ENCODE measurements at regions not wholly inside any gene's neighbourhood (a gene's known extent, or its start where the extent isn't known, plus 50 kb on each side); places are given as distances from the start of the nearest gene placed in this dataset.

GRCh38 chr1:45272913-45273371 lies 53.8 kb upstream of the HPDL start:
- ChIA-PET CTCF (no interaction called here), POLR2A (ENCODE audit: low non-redundant PET) (no interaction called here)
- TF ChIP-seq CTCF (conservative IDR thresholded peaks at IDR 0.05; ENCODE audit: low read depth): no peak
- no peak overlapping the region for H3K27ac ChIP-seq
- peak; percentile 16 for DNase-seq (ENCODE audit: low spot score)

- ChIA-PET CTCF (interaction anchor here (0.5 kb wide), 1 partner anchor 504 kb away, joined by 5 read pairs; no protein-coding TSS in a partner anchor), POLR2A (ENCODE audit: low non-redundant PET) (no interaction called here)
- H3K27ac ChIP-seq: no peak overlapping the region
- no peak for TF ChIP-seq CTCF (conservative IDR thresholded peaks at IDR 0.05; ENCODE audit: low read depth)
- no peak for DNase-seq (ENCODE audit: low spot score)
These were observed 51.6 kb upstream of the HPDL start for GRCh38 chr1:45275054-45275453.

Measured in RWPE1 (cell line).